SK-N-SH (cell line): ENCODE measurements at regions not wholly inside any gene's neighbourhood (a gene's known extent, or its start where the extent isn't known, plus 50 kb on each side); places are given as distances from the start of the nearest gene placed in this dataset.

Experiments used
- CTCF ChIA-PET: fragments of 300-600, 350-600 bp; formaldehyde crosslinking; extraction: SDS; loops from one replicate; lab custom pipeline; 2021; lab: Yijun Ruan, JAX
- POLR2A ChIA-PET: fragments of 350-600 bp; sonication (Branson Sonifier 250); formaldehyde crosslinking; extraction: SDS; loops from one replicate; lab custom pipeline; 2020; ENCODE audit warnings: antibody characterized with exemption, inconsistent platforms; lab: Yijun Ruan, JAX
- DNase-seq: peaks from one replicate; pipeline ENCODE4 v3.0.0; 2012
- H2AFZ ChIP-seq: fragments of 200-600 bp; sonication (generic); 2 replicates; pipeline ENCODE4 v1.8.1; 2016; ENCODE audit warnings: antibody characterized with exemption, mild to moderate bottlenecking, low read depth
- H3F3A ChIP-seq: fragments of 200-600 bp; sonication (generic); replicated peaks from 2 replicates; pipeline ENCODE3; 2016; ENCODE audit warnings: antibody characterized with exemption, mild to moderate bottlenecking; ENCODE audit not compliant: insufficient read depth
- H3K27ac ChIP-seq, 2 experiments: fragments of 200-500 bp in 1 of 2; fragments of 200-600 bp in 1 of 2; sonication (Bioruptor generic) in 1 of 2; sonication (generic), shearing (Covaris generic) in 1 of 2; 2 replicates each; pipeline versions ENCODE4 v1.5.1 to v1.6.1; 2014 to 2016; ENCODE audit warnings: low read depth in 2 of 2, inconsistent platforms in 1 of 2, low read length in 1 of 2, mild to moderate bottlenecking in 1 of 2, mixed read lengths in 1 of 2
- H3K27me3 ChIP-seq: fragments of 200-600 bp; sonication (generic), shearing (Covaris generic); 2 replicates; pipeline ENCODE4 v1.6.1; 2016; ENCODE audit warnings: mixed run types; ENCODE audit not compliant: insufficient read depth
- H3K36me3 ChIP-seq, 2 experiments: fragments of 200-500 bp in 1 of 2; fragments of 200-600 bp in 1 of 2; sonication (Bioruptor generic) in 1 of 2; sonication (generic) in 1 of 2; replicated peaks in 1 of 2; 2 replicates each; pipeline versions ENCODE3 to v1.5.1; 2014 to 2016; ENCODE audit warnings: low read length in 1 of 2, mild to moderate bottlenecking in 1 of 2; ENCODE audit not compliant: insufficient read depth in 2 of 2, control insufficient read depth in 1 of 2
- H3K4me1 ChIP-seq, 2 experiments: fragments of 200-500 bp in 1 of 2; fragments of 200-600 bp in 1 of 2; sonication (Bioruptor generic) in 1 of 2; sonication (generic), shearing (Covaris generic) in 1 of 2; 2 replicates each; pipeline versions ENCODE4 v1.5.1 to v1.6.1; 2014 to 2016; ENCODE audit warnings: low read depth in 1 of 2, low read length in 1 of 2, mixed run types in 1 of 2; ENCODE audit not compliant: insufficient read depth in 2 of 2, control insufficient read depth in 1 of 2
- H3K4me2 ChIP-seq: fragments of 200-600 bp; sonication (generic), shearing (Covaris generic); 2 replicates; pipeline ENCODE4 v1.6.1; 2017; ENCODE audit warnings: mixed run types
- H3K4me3 ChIP-seq, 2 experiments: fragments of 200-500 bp in 1 of 2; fragments of 200-600 bp in 1 of 2; sonication (Bioruptor generic) in 1 of 2; sonication (generic), shearing (Covaris generic) in 1 of 2; 2 replicates each; pipeline versions ENCODE4 v1.5.1 to v1.8.1; 2014 to 2016; ENCODE audit warnings: low read depth in 2 of 2, inconsistent platforms in 1 of 2, low read length in 1 of 2, mild to moderate bottlenecking in 1 of 2, mixed read lengths in 1 of 2, moderate library complexity in 1 of 2
- H3K79me2 ChIP-seq: fragments of 200-600 bp; sonication (generic); 2 replicates; pipeline ENCODE4 v1.8.1; 2017; ENCODE audit warnings: mild to moderate bottlenecking; ENCODE audit not compliant: insufficient read depth
- H3K9ac ChIP-seq: fragments of 200-600 bp; sonication (generic); 2 replicates; pipeline ENCODE4 v1.6.1; 2017; ENCODE audit warnings: mixed run types
- H3K9me2 ChIP-seq: fragments of 200-600 bp; sonication (generic); 2 replicates; pipeline ENCODE4 v1.6.1; 2017; ENCODE audit warnings: mixed run types
- H3K9me3 ChIP-seq: fragments of 200-600 bp; sonication (generic); 2 replicates; pipeline ENCODE4 v1.6.1; 2017; ENCODE audit warnings: mixed run types, mild to moderate bottlenecking, moderate library complexity
- H4K20me1 ChIP-seq: fragments of 200-600 bp; sonication (generic); 2 replicates; pipeline ENCODE4 v1.6.1; 2017; ENCODE audit warnings: mild to moderate bottlenecking, mixed run types; ENCODE audit not compliant: insufficient read depth
- CHD2 ChIP-seq: fragments of 150-350 bp; IDR thresholded peaks from 2 replicates; pipeline ENCODE4 v1.6.1; 2018; ENCODE audit warnings: low read length; ENCODE audit not compliant: partially characterized antibody
- FOXJ3 ChIP-seq: sonication (generic); formaldehyde crosslinking; IDR thresholded peaks from 2 replicates; pipeline ENCODE4 v1.5.1; 2020; ENCODE audit warnings: mild to moderate bottlenecking, missing genetic modification reagents
- GATA2 ChIP-seq: sonication (generic); formaldehyde crosslinking; IDR thresholded peaks from 2 replicates; pipeline ENCODE4 v1.5.0; 2020; ENCODE audit warnings: mild to moderate bottlenecking, missing genetic modification reagents
- IRF3 ChIP-seq: fragments of 150-350 bp; IDR thresholded peaks from 2 replicates; pipeline ENCODE4 v1.6.1; 2016; ENCODE audit warnings: mild to moderate bottlenecking, low read depth, low read length
- JUND ChIP-seq: IDR thresholded peaks from 2 replicates; pipeline ENCODE4 v1.4.0; 2012
- NFIC ChIP-seq: IDR thresholded peaks from 2 replicates; pipeline ENCODE4 v1.4.0; 2012; ENCODE audit warnings: borderline replicate concordance
- POLR2AphosphoS5 ChIP-seq: IDR thresholded peaks from 2 replicates; pipeline ENCODE4 v1.6.1; 2012; ENCODE audit warnings: low read depth, low read length
- RAD21 ChIP-seq: IDR thresholded peaks from 2 replicates; pipeline ENCODE4 v1.6.1; 2012; ENCODE audit warnings: mild to moderate bottlenecking, low read length
- RCOR1 ChIP-seq: fragments of 150-350 bp; IDR thresholded peaks from 2 replicates; pipeline ENCODE4 v1.6.1; 2017; ENCODE audit warnings: antibody characterized with exemption, low read length
- REST ChIP-seq: IDR thresholded peaks from 2 replicates; pipeline ENCODE4 v1.6.1; 2012; ENCODE audit warnings: mild to moderate bottlenecking, low read depth, low read length, moderate library complexity
- SIN3A ChIP-seq: IDR thresholded peaks from 2 replicates; pipeline ENCODE4 v1.6.1; 2012; ENCODE audit warnings: low read depth, mild to moderate bottlenecking, low read length, moderate library complexity, borderline replicate concordance
- SMC3 ChIP-seq: IDR thresholded peaks from 2 replicates; pipeline ENCODE4 v1.6.1; 2012; ENCODE audit warnings: low read depth, low read length, improper control_type of control experiment
- WGBS: methylation state at CpG from one replicate; pipeline ENCODE4 v1.1.6; 2017; ENCODE audit warnings: low lambda C conversion rate; 5-methylcytosine and 5-hydroxymethylcytosine counted together

GRCh38 chr1:55288245-55288644, 73.1 kb upstream of the USP24 start:
- H4K20me1 ChIP-seq: no peaks in the 10 kb centered on the region
- POLR2A ChIA-PET: no interaction called here
- no peaks in the 10 kb centered on the region for H3K79me2 ChIP-seq
- peaks cover 3 to 4% of the 10 kb centered on the region in 2 experiments; a peak in 2 of 4 replicates for H3K4me1 ChIP-seq
- H2AFZ ChIP-seq: no peak overlapping the region
- H3K4me2 ChIP-seq: no peak overlapping the region
- H3K27ac ChIP-seq: no peak overlapping the region
- no peak for DNase-seq
- 96% methylated on average over 12 of the region's 13 CpGs for WGBS
- H3K9me2 ChIP-seq: no peaks in the 10 kb centered on the region
- H3K4me3 ChIP-seq: no peak overlapping the region
- CTCF ChIA-PET: interaction anchor here (0.9 to 1.5 kb wide), 7 partner anchors 10 to 1421 kb away, joined by 3 to 5 read pairs (median 4); no protein-coding TSS in a partner anchor
- H3K9me3 ChIP-seq: no peaks in the 10 kb centered on the region
- H3K27me3 ChIP-seq: no peaks in the 10 kb centered on the region
- H3K9ac ChIP-seq: no peak overlapping the region
- no peaks in the 10 kb centered on the region for H3K36me3 ChIP-seq
- H3F3A ChIP-seq: no peaks in the 10 kb centered on the region
- TF ChIP-seq SIN3A: no peak
- TF ChIP-seq REST: no peak
- no peak for TF ChIP-seq SMC3

GRCh38 chr1:55287723-55288122, 72.6 kb upstream of the USP24 start:
- ChIA-PET CTCF (interaction anchor here (1.0 to 1.5 kb wide), 3 partner anchors 10 to 1422 kb away, joined by 3 to 4 read pairs (median 3); no protein-coding TSS in a partner anchor), POLR2A (no interaction called here)
- no peak for TF ChIP-seq JUND
- TF ChIP-seq GATA2: no peak
- no peak for TF ChIP-seq IRF3
- no peak for TF ChIP-seq NFIC
- no peak for TF ChIP-seq RAD21
- TF ChIP-seq CHD2: no peak
- no peak for TF ChIP-seq POLR2AphosphoS5
- no peak for TF ChIP-seq FOXJ3
- TF ChIP-seq RCOR1: no peak

More at GRCh38 chr1:55287723-55288122, 72.6 kb upstream of the USP24 start:
- Histone ChIP-seq H3K9me2 (no peaks in the 10 kb centered on the region), H3K27me3 (no peaks in the 10 kb centered on the region), H3K4me3 (no peak overlapping the region), H3K36me3 (no peaks in the 10 kb centered on the region), H3F3A (no peaks in the 10 kb centered on the region), H3K27ac (no peak overlapping the region), H3K4me1 (peaks cover 3 to 4% of the 10 kb centered on the region in 2 experiments; a peak in 3 of 4 replicates), H2AFZ (no peak overlapping the region), H3K9ac (no peak overlapping the region), H3K4me2 (no peak overlapping the region), H3K79me2 (no peaks in the 10 kb centered on the region), H3K9me3 (no peaks in the 10 kb centered on the region), H4K20me1 (no peaks in the 10 kb centered on the region)
- 96% methylated on average over 8 of the region's 9 CpGs for WGBS
- DNase-seq: no peak
